Urinary bladder (tissue), 3 donors: ENCODE measurements at regions not wholly inside any gene's neighbourhood (a gene's known extent, or its start where the extent isn't known, plus 50 kb on each side); places are given as distances from the start of the nearest gene placed in this dataset.

Experiments used
- DNase-seq: peaks from one replicate; pipeline ENCODE4 v3.0.0-alpha.2; 2015; ENCODE audit errors: extremely low spot score
- H3K27ac ChIP-seq: one replicate; pipeline ENCODE4 v1.5.1; 2013; ENCODE audit warnings: low read depth, mild to moderate bottlenecking, moderate library complexity
- H3K36me3 ChIP-seq: one replicate; pipeline ENCODE4 v1.6.1; 2013; ENCODE audit warnings: mild to moderate bottlenecking, moderate library complexity; ENCODE audit not compliant: insufficient read depth
- H3K4me1 ChIP-seq: one replicate; pipeline ENCODE4 v1.6.1; 2013; ENCODE audit warnings: mild to moderate bottlenecking, moderate library complexity; ENCODE audit not compliant: insufficient read depth
- H3K4me3 ChIP-seq: one replicate; pipeline ENCODE4 v1.5.1; 2013; ENCODE audit warnings: low read depth, low read length
- WGBS: extraction: QIAGEN DNeasy Blood & Tissue Kit; methylation state at CpG from one replicate; pipeline ENCODE4 v1.1.7; 2013; 5-methylcytosine and 5-hydroxymethylcytosine counted together
- donor health status: healthy with polysubstance abuse.
- donor health status: healthy.

GRCh38 chr4:114163051-114163450 lies 183.6 kb upstream of the ARSJ start:
- Histone ChIP-seq H3K36me3 (no peaks in the 10 kb centered on the region), H3K27ac (no peak overlapping the region), H3K4me1 (no peaks in the 10 kb centered on the region), H3K4me3 (no peak overlapping the region)
- no peak for DNase-seq
- WGBS, result 98% methylated on average over 4 of the region's 4 CpGs

GRCh38 chr4:114173968-114174367 lies 194.5 kb upstream of the ARSJ start:
- H3K36me3 ChIP-seq, result no peaks in the 10 kb centered on the region
- no peak for DNase-seq
- H3K4me1 ChIP-seq, result no peaks in the 10 kb centered on the region
- 92% methylated on average over 3 of the region's 3 CpGs for WGBS
- H3K4me3 ChIP-seq, result no peak overlapping the region
- H3K27ac ChIP-seq, result no peak overlapping the region

GRCh38 chr4:114177628-114178027 lies 198.2 kb upstream of the ARSJ start:
- WGBS, result 91% methylated on average over 2 of the region's 2 CpGs
- no peaks in the 10 kb centered on the region for H3K36me3 ChIP-seq

GRCh38 chr4:114178392-114178791 lies 198.9 kb upstream of the ARSJ start:
- Histone ChIP-seq H3K4me3 (no peak overlapping the region), H3K36me3 (no peaks in the 10 kb centered on the region), H3K4me1 (no peaks in the 10 kb centered on the region), H3K27ac (no peak overlapping the region)
- 19% methylated on average over 1 of the region's 1 CpG for WGBS
- DNase-seq, result no peak

More at GRCh38 chr4:114177628-114178027, 198.2 kb upstream of the ARSJ start:
- no peak overlapping the region for H3K4me3 ChIP-seq
- no peak overlapping the region for H3K27ac ChIP-seq
- no peaks in the 10 kb centered on the region for H3K4me1 ChIP-seq
- no peak for DNase-seq

GRCh38 chr4:114180481-114180880 lies 201.0 kb upstream of the ARSJ start:
- H3K4me1 ChIP-seq, result no peaks in the 10 kb centered on the region
- no peaks in the 10 kb centered on the region for H3K36me3 ChIP-seq
- DNase-seq, result no peak
- H3K4me3 ChIP-seq, result no peak overlapping the region
- WGBS, result 39% methylated on average over 6 of the region's 6 CpGs
- no peak overlapping the region for H3K27ac ChIP-seq

- Histone ChIP-seq H3K4me3 (no peak overlapping the region), H3K27ac (no peak overlapping the region), H3K36me3 (no peaks in the 10 kb centered on the region), H3K4me1 (no peaks in the 10 kb centered on the region)
- DNase-seq, result no peak
- WGBS, result 94% methylated on average over 3 of the region's 3 CpGs
Observed at GRCh38 chr4:114184901-114185300, 205.5 kb upstream of the ARSJ start.

GRCh38 chr4:114187592-114187991 lies 208.1 kb upstream of the ARSJ start:
- DNase-seq, result no peak
- H3K4me3 ChIP-seq, result no peak overlapping the region
- no peaks in the 10 kb centered on the region for H3K36me3 ChIP-seq

GRCh38 chr4:114191496-114191895 lies 212.0 kb upstream of the ARSJ start:
- Histone ChIP-seq H3K27ac (no peak overlapping the region), H3K4me3 (no peak overlapping the region)
- 32% methylated on average over 1 of the region's 1 CpG for WGBS

More at GRCh38 chr4:114187592-114187991, 208.1 kb upstream of the ARSJ start:
- H3K27ac ChIP-seq, result no peak overlapping the region
- H3K4me1 ChIP-seq, result no peaks in the 10 kb centered on the region

GRCh38 chr4:114192854-114193253 lies 213.4 kb upstream of the ARSJ start:
- no peaks in the 10 kb centered on the region for H3K36me3 ChIP-seq
- H3K27ac ChIP-seq, result no peak overlapping the region
- no peaks in the 10 kb centered on the region for H3K4me1 ChIP-seq
- H3K4me3 ChIP-seq, result no peak overlapping the region
- whole genome bisulfite sequencing, result 92% methylated on average over 2 of the region's 2 CpGs
- no peak for DNase-seq

More at GRCh38 chr4:114191496-114191895, 212.0 kb upstream of the ARSJ start:
- DNase-seq, result no peak
- Histone ChIP-seq H3K4me1 (no peaks in the 10 kb centered on the region), H3K36me3 (no peaks in the 10 kb centered on the region)

- DNase-seq, result no peak
- Histone ChIP-seq H3K36me3 (no peaks in the 10 kb centered on the region), H3K4me3 (no peak overlapping the region), H3K4me1 (no peaks in the 10 kb centered on the region), H3K27ac (no peak overlapping the region)
- WGBS, result 54% methylated on average over 5 of the region's 5 CpGs
Observed at GRCh38 chr4:114193624-114194399, 214.4 kb upstream of the ARSJ start.

GRCh38 chr4:114196606-114197005 lies 217.2 kb upstream of the ARSJ start:
- DNase-seq, result no peak
- H3K36me3 ChIP-seq, result no peaks in the 10 kb centered on the region
- no peak overlapping the region for H3K27ac ChIP-seq
- WGBS, result 71% methylated on average over 2 of the region's 2 CpGs
- H3K4me3 ChIP-seq, result no peak overlapping the region
- no peaks in the 10 kb centered on the region for H3K4me1 ChIP-seq

GRCh38 chr4:114200026-114200425 lies 220.6 kb upstream of the ARSJ start:
- H3K4me3 ChIP-seq, result no peak overlapping the region
- H3K27ac ChIP-seq, result no peak overlapping the region
- no peaks in the 10 kb centered on the region for H3K4me1 ChIP-seq
- WGBS, result 94% methylated on average over 3 of the region's 3 CpGs
- H3K36me3 ChIP-seq, result no peaks in the 10 kb centered on the region
- no peak for DNase-seq

GRCh38 chr4:114205261-114205660 lies 225.8 kb upstream of the ARSJ start:
- H3K4me3 ChIP-seq, result no peak overlapping the region
- no peak for DNase-seq
- no peak overlapping the region for H3K27ac ChIP-seq
- H3K36me3 ChIP-seq, result no peaks in the 10 kb centered on the region
- no peaks in the 10 kb centered on the region for H3K4me1 ChIP-seq
- 98% methylated on average over 1 of the region's 1 CpG for WGBS

GRCh38 chr4:114208574-114209151 lies 229.2 kb upstream of the ARSJ start:
- Histone ChIP-seq H3K27ac (no peak overlapping the region), H3K36me3 (no peaks in the 10 kb centered on the region), H3K4me3 (no peak overlapping the region), H3K4me1 (no peaks in the 10 kb centered on the region)
- no peak for DNase-seq
- 38% methylated on average over 3 of the region's 3 CpGs for WGBS
